B cell (primary cell): ENCODE measurements at regions not wholly inside any gene's neighbourhood (a gene's known extent, or its start where the extent isn't known, plus 50 kb on each side); places are given as distances from the start of the nearest gene placed in this dataset.

Experiments
- CTCF ChIP-seq: fragments of 200-600 bp; IDR thresholded peaks from one replicate; pipeline ENCODE4 v1.8.0; 2022; ENCODE audit warnings: antibody characterized with exemption, mild to moderate bottlenecking
- EZH2 ChIP-seq: IDR thresholded peaks from 2 replicates; pipeline ENCODE4 v1.6.1; 2012; ENCODE audit warnings: borderline replicate concordance, low read depth, mild to moderate bottlenecking, moderate library complexity, low read length; ENCODE audit not compliant: insufficient read depth, poor library complexity, severe bottlenecking

GRCh38 chr2:52632543-52632942 is 1135.1 kb upstream of the CHAC2 start:
- TF ChIP-seq CTCF (no peak), EZH2 (no peak)
